OCI-LY7 (cell line): ENCODE measurements at regions not wholly inside any gene's neighbourhood (a gene's known extent, or its start where the extent isn't known, plus 50 kb on each side); places are given as distances from the start of the nearest gene placed in this dataset.
A peak's percentile ranks its signal among the peaks of the same experiment; 100 is the strongest.

Experiments
- EZH2phosphoT487 ChIP-seq: fragments of 200-600 bp; sonication (generic); IDR thresholded peaks from 2 replicates; pipeline ENCODE4 v1.6.1; 2018; ENCODE audit warnings: low read depth, borderline replicate concordance, mild to moderate bottlenecking, mixed run types, antibody characterized with exemption, low read length, moderate library complexity, mixed read lengths
- TF ChIP-seq, protein P1 (sequence below): fragments of 200-600 bp; sonication (generic); conservative IDR thresholded peaks from 2 replicates; pipeline ENCODE4 v1.5.1; 2014; ENCODE audit warnings: mild to moderate bottlenecking, antibody characterized with exemption, low read length, moderate library complexity, mixed read lengths

DNA sequence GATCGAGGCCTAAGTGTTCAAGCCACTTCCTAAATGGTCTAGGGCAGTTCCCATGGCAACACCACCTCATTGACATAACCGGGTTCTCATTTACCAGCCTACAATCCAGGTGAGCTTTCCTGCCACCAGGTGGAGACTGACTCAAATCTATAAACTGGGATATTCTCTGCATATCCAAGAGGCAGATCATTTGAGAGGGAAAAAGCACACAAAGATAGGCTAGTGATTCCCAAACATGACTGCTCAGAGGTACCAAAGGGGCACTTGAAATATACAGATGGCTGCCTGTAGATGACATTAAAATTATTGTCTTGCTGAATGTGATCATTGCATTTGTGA lies 141.3 kb upstream of the PROK2 start:
- TF ChIP-seq, protein P1, sequence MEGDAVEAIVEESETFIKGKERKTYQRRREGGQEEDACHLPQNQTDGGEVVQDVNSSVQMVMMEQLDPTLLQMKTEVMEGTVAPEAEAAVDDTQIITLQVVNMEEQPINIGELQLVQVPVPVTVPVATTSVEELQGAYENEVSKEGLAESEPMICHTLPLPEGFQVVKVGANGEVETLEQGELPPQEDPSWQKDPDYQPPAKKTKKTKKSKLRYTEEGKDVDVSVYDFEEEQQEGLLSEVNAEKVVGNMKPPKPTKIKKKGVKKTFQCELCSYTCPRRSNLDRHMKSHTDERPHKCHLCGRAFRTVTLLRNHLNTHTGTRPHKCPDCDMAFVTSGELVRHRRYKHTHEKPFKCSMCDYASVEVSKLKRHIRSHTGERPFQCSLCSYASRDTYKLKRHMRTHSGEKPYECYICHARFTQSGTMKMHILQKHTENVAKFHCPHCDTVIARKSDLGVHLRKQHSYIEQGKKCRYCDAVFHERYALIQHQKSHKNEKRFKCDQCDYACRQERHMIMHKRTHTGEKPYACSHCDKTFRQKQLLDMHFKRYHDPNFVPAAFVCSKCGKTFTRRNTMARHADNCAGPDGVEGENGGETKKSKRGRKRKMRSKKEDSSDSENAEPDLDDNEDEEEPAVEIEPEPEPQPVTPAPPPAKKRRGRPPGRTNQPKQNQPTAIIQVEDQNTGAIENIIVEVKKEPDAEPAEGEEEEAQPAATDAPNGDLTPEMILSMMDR: peak; percentile 77
- no peak for TF ChIP-seq EZH2phosphoT487
